ENCODE measurements at regions not wholly inside any gene's neighbourhood (a gene's known extent, or its start where the extent isn't known, plus 50 kb on each side); places are given as distances from the start of the nearest gene placed in this dataset.

GRCh38 chr1:184176058-184176457 is 124.5 kb downstream of the TSEN15 start:
- no peak for TF ChIP-seq CTCF (IDR thresholded peaks at IDR 0.05)
- no peak for TF ChIP-seq POLR2A (IDR thresholded peaks at IDR 0.05)
- TF ChIP-seq EP300 (IDR thresholded peaks at IDR 0.05): no peak

All from upper lobe of left lung (tissue), 4 donors.